Vagina (tissue), 2 donors: ENCODE measurements at regions not wholly inside any gene's neighbourhood (a gene's known extent, or its start where the extent isn't known, plus 50 kb on each side); places are given as distances from the start of the nearest gene placed in this dataset.

ENCODE experiments used
- DNase-seq, 2 donors: peaks; one replicate each; pipeline ENCODE4 v3.0.0-alpha.2; 2017; ENCODE audit errors: extremely low spot score in 2 of 2
- H3K27ac ChIP-seq: fragments of 200-600 bp; sonication (generic); one replicate; pipeline ENCODE4 v1.5.1; 2019
- H3K27me3 ChIP-seq: fragments of 200-600 bp; sonication (generic); one replicate; pipeline ENCODE4 v1.5.1; 2019
- H3K36me3 ChIP-seq, 2 donors: fragments of 200-600 bp; sonication (generic); one replicate each; pipeline ENCODE4 v1.5.1; 2017 to 2019
- H3K4me1 ChIP-seq: fragments of 200-600 bp; sonication (generic); one replicate; pipeline ENCODE4 v1.5.1; 2019
- H3K4me3 ChIP-seq, 2 donors: fragments of 200-600 bp; sonication (generic); 1 replicate in 1 of 2; 2 replicates in 1 of 2; pipeline ENCODE4 v1.5.1; 2016 to 2019
- H3K9me3 ChIP-seq: fragments of 200-600 bp; sonication (generic); one replicate; pipeline ENCODE4 v1.5.1; 2019
- POLR2A ChIP-seq, 2 donors: fragments of 450-650 bp; IDR thresholded peaks; one replicate each; pipeline ENCODE4 v1.6.1; 2017; ENCODE audit warnings: antibody characterized with exemption in 2 of 2, mild to moderate bottlenecking in 2 of 2, moderate library complexity in 2 of 2
- POLR2AphosphoS5 ChIP-seq, 2 donors: sonication (generic); formaldehyde crosslinking; IDR thresholded peaks; one replicate each; pipeline ENCODE4 v1.9.0; 2017; ENCODE audit warnings: antibody characterized with exemption in 2 of 2, mild to moderate bottlenecking in 2 of 2, low read depth in 1 of 2; ENCODE audit not compliant: insufficient read depth in 1 of 2
- intact Hi-C: fragments of 100-400 bp; cut with DNase I; formaldehyde crosslinking; loops from one replicate; pipeline ENCODE4 v1.15.1; 2023
- TF ChIP-seq, protein P1 (sequence below), 3 experiments: fragments of 450-650 bp in 2 of 3; fragments of 200-600 bp in 1 of 3; sonication (generic) in 1 of 3; IDR thresholded peaks; one replicate each; pipeline ENCODE4 v1.5.1; 2017 to 2019; ENCODE audit warnings: antibody characterized with exemption in 3 of 3, mild to moderate bottlenecking in 2 of 3, moderate library complexity in 2 of 3

DNA sequence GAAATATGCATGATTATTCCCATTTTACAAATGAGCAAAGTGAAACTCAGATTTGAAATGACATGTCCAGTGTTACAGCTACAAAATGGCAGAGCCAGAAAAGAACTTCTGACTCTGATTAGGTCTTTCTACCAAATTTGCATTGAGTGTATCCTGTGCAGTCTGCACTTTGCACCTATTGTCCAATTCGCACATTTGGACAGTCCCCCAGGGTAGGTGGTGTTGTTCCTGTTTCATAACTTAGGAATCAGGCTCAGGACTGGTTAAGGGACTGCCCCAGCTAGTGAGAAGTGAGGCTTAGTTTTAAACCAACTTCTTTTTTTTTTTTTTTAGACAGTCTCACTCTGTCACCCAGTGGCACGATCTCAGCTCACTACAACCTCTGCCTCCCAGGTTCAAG, 137.9 kb upstream of the NALF2 start:
- intact Hi-C loops: no loop called here
- peaks cover 9% of the 10 kb centered on the region for H3K4me1 ChIP-seq

GRCh38 chrX:69365755-69366154, 138.4 kb upstream of the NALF2 start:
- H3K27ac ChIP-seq: no peak overlapping the region
- peak in 1 of 2 donors; percentile 40 for DNase-seq
- intact Hi-C loops: no loop called here
- peaks cover 9% of the 10 kb centered on the region for H3K4me1 ChIP-seq
- no peak for TF ChIP-seq POLR2AphosphoS5 (IDR thresholded peaks at IDR 0.05; ENCODE audit: insufficient read depth in 1 of 2, low read depth in 1 of 2)
- TF ChIP-seq POLR2A (IDR thresholded peaks at IDR 0.05): no peak
- TF ChIP-seq, protein P1, sequence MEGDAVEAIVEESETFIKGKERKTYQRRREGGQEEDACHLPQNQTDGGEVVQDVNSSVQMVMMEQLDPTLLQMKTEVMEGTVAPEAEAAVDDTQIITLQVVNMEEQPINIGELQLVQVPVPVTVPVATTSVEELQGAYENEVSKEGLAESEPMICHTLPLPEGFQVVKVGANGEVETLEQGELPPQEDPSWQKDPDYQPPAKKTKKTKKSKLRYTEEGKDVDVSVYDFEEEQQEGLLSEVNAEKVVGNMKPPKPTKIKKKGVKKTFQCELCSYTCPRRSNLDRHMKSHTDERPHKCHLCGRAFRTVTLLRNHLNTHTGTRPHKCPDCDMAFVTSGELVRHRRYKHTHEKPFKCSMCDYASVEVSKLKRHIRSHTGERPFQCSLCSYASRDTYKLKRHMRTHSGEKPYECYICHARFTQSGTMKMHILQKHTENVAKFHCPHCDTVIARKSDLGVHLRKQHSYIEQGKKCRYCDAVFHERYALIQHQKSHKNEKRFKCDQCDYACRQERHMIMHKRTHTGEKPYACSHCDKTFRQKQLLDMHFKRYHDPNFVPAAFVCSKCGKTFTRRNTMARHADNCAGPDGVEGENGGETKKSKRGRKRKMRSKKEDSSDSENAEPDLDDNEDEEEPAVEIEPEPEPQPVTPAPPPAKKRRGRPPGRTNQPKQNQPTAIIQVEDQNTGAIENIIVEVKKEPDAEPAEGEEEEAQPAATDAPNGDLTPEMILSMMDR (IDR thresholded peaks at IDR 0.05): no peak
- H3K36me3 ChIP-seq: no peaks in the 10 kb centered on the region
- no peaks in the 10 kb centered on the region for H3K27me3 ChIP-seq
- H3K4me3 ChIP-seq: no peak overlapping the region
- no peaks in the 10 kb centered on the region for H3K9me3 ChIP-seq

More for the DNA sequence above, 137.9 kb upstream of the NALF2 start:
- no peak for DNase-seq
- Histone ChIP-seq H3K9me3 (no peaks in the 10 kb centered on the region), H3K4me3 (no peak overlapping the region), H3K36me3 (no peaks in the 10 kb centered on the region), H3K27me3 (no peaks in the 10 kb centered on the region), H3K27ac (no peak overlapping the region)
- TF ChIP-seq POLR2AphosphoS5 (IDR thresholded peaks at IDR 0.05; ENCODE audit: insufficient read depth in 1 of 2, low read depth in 1 of 2): no peak
- TF ChIP-seq, protein P1 (IDR thresholded peaks at IDR 0.05): no peak
- TF ChIP-seq POLR2A (IDR thresholded peaks at IDR 0.05): no peak

GRCh38 chrX:69365349-69365748, 138.8 kb upstream of the NALF2 start:
- Histone ChIP-seq H3K4me1 (peaks cover 9% of the 10 kb centered on the region), H3K9me3 (no peaks in the 10 kb centered on the region), H3K4me3 (no peak overlapping the region), H3K27me3 (no peaks in the 10 kb centered on the region), H3K36me3 (no peaks in the 10 kb centered on the region), H3K27ac (no peak overlapping the region)
- TF ChIP-seq POLR2A (IDR thresholded peaks at IDR 0.05) (no peak), POLR2AphosphoS5 (IDR thresholded peaks at IDR 0.05; ENCODE audit: insufficient read depth in 1 of 2, low read depth in 1 of 2) (no peak)
- TF ChIP-seq, protein P1 (IDR thresholded peaks at IDR 0.05): no peak
- intact Hi-C loops: no loop called here
- DNase-seq: peak in 1 of 2 donors; percentile 52

GRCh38 chrX:69362856-69363255, 141.3 kb upstream of the NALF2 start:
- DNase-seq: peak in 1 of 2 donors; percentile 85
- Histone ChIP-seq H3K36me3 (no peaks in the 10 kb centered on the region), H3K9me3 (no peaks in the 10 kb centered on the region), H3K27me3 (no peaks in the 10 kb centered on the region), H3K4me3 (no peak overlapping the region), H3K27ac (peak overlapping the region; percentile 46), H3K4me1 (peaks cover 9% of the 10 kb centered on the region)
- intact Hi-C loops: no loop called here
- TF ChIP-seq POLR2A (IDR thresholded peaks at IDR 0.05) (no peak), POLR2AphosphoS5 (IDR thresholded peaks at IDR 0.05; ENCODE audit: insufficient read depth in 1 of 2, low read depth in 1 of 2) (peak in 1 of 2 donors; percentile 49)

DNA sequence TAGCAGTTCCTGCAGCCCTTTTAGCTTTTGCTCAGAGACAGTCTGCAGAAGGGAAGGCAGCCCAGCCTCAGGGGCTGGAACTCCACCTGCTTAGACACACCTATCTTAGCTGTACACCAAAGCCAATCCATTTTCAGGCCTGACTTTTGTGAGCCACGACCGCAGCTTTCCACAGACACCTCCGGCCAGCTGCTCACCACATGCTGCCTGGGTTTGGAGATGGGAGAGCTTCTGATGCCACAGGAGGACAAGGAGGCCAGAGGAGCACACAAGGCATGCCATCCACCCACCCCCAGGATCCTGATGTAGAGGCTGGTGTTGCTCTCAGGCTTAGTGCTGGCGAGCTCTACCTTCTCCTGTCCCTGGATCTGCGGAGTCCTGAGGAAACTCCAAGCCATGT, 141.8 kb upstream of the NALF2 start:
- peak overlapping the region; percentile 46 for H3K27ac ChIP-seq

More for the DNA sequence above, 141.8 kb upstream of the NALF2 start:
- Histone ChIP-seq H3K36me3 (no peaks in the 10 kb centered on the region), H3K27me3 (no peaks in the 10 kb centered on the region), H3K9me3 (no peaks in the 10 kb centered on the region), H3K4me1 (peaks cover 9% of the 10 kb centered on the region), H3K4me3 (no peak overlapping the region)
- DNase-seq: peak in 1 of 2 donors; percentile 83
- TF ChIP-seq, protein P1 (IDR thresholded peaks at IDR 0.05): no peak
- no peak for TF ChIP-seq POLR2AphosphoS5 (IDR thresholded peaks at IDR 0.05; ENCODE audit: insufficient read depth in 1 of 2, low read depth in 1 of 2)
- intact Hi-C loops: no loop called here
